ENCODE measurements at regions not wholly inside any gene's neighbourhood (a gene's known extent, or its start where the extent isn't known, plus 50 kb on each side); places are given as distances from the start of the nearest gene placed in this dataset.
"Not testable (repeated sequence)": the region's sequence is repeated elsewhere in the genome, so short reads cannot be mapped to it uniquely, and the experiment has no call there.

DNA sequence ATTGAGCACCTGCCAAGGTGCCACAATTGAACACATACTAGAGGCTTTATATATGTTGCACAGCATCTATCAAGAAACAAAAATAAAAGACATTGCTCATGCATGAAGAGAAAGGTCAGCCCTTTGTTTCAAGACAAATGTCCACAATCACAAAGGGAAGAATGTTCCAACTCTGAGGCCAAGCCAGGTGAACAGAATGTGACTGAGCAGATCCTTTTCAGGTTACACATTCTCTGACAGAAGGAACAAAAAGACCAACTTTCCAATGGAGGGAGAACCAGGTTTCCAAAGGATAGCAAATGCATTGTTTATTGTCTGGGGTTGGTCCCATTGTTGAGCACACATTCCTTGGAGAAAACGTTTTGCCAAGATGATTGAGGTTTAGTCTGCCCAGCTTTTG is 50.2 kb upstream of the FAM174B start:
- Histone ChIP-seq H3K4me3 (no peak overlapping the region), H3K36me3 (no peaks in the 10 kb centered on the region), H3K27me3 (no peaks in the 10 kb centered on the region), H3K9me3 (no peaks in the 10 kb centered on the region)
- DNase-seq = no peak

DNA sequence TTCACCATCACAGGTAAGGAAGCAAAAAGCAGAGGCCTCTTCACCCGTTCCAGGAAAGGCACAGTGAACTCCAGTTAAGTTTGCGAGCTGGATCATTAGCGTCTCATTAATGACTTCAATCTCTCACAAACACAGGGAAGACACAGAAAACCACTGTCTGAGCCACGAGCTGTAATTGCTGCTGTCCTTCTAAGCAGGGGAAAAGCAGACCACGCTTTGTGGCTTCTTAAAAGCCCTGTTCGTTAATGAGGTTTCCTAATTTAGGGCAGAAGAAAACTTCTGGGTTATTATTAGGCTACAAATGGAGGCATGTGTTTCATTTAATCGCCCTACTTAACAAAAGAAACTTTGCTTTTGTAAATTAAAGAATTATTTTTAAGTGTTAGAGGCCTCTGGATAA is 50.6 kb upstream of the FAM174B start:
- no peak overlapping the region for H3K4me3 ChIP-seq
- H3K9me3 ChIP-seq = no peaks in the 10 kb centered on the region
- no peaks in the 10 kb centered on the region for H3K27me3 ChIP-seq
- H3K36me3 ChIP-seq = no peaks in the 10 kb centered on the region
- no peak for DNase-seq

DNA sequence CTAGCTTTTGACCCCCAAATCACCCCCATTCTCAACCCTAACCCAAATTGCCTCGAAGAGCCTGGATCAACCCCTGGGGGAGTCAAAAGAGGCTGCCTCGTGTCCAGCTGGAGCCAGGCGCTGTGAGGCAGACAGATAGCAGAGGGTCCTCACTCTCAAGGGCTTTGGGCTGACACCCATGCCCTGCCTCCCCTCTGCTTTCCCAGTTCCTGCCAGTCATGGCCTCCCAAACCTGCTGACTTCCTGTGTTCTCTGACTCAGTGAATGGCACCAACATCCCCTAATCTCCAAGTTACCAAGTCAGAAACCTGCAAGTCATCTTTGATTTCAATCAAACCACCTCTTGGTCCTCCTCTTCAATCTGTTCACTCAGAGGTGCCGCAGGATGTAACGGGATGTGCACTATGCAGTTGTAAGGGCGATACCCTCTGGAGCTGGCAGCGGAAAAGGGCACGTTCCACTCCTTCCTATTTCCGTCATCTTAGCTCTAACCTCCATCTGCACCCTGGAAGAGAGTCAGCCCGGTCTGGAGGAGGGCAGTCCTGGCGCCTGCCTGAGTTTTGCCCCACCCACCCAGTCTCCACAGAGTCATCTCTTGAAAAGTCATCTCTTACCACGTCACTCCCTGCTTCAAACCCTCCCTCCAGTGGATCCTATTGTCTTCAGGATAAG is 52.4 kb upstream of the FAM174B start:
- Histone ChIP-seq H3K4me3 (no peak overlapping the region), H3K9me3 (no peaks in the 10 kb centered on the region), H3K36me3 (no peaks in the 10 kb centered on the region), H3K27me3 (no peaks in the 10 kb centered on the region)
- no peak for DNase-seq

DNA sequence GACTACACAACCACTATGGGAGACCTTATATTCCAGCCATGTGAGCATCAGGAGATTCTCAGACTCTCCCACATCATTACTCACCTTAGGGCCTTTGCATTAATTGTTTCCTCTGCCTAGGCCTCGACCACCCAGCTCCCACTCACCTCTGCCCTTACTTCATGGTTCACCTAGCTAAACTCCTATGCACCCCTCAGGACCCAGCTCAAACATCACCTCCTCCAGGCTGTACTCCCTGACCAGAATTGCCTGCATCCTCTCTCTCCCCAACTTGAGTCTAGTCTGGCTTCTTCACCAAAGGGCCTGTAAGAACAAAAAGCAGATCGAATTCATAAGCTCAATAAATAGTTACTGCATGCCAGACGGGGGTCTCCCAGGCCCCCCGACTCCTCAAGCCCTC is 53.1 kb upstream of the FAM174B start:
- H3K4me3 ChIP-seq = no peak overlapping the region
- no peak for DNase-seq
- no peaks in the 10 kb centered on the region for H3K27me3 ChIP-seq
- H3K36me3 ChIP-seq = no peaks in the 10 kb centered on the region
- H3K9me3 ChIP-seq = no peaks in the 10 kb centered on the region

DNA sequence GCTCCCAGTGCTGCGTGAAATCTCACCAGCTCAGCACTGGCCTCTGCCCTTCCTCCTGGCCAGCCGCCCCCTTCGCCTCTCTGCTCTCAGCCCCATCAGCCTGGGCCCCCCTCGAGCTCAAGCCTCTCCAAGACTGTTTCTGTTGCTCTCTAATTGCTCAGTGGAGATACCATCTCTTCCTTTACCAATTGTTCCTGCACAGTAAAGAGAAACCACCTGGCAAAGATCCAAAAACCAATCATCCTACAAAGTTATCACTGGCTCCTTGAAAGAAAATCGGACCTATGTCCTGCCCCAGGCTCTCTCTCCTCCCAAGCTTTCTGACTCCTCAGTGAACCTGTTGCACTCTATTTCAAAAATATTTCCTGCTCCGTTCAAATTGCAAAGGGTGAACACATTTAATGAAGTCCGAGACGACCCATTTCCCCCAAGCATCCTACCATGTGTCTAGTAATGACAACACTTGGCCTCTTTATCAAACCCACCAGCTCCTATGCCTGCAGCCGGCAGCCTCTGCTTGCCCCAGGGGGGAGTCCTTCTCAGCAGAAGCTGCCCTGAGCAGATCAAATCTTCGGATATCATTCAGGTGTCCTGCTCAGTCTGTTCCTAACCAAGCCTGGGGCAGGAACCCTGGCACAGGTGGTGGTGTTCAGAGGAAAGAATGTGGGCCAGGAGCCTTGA is 53.7 kb upstream of the FAM174B start:
- H3K36me3 ChIP-seq = no peaks in the 10 kb centered on the region
- H3K4me3 ChIP-seq = no peak overlapping the region
- H3K27me3 ChIP-seq = no peaks in the 10 kb centered on the region
- no peak for DNase-seq
- H3K9me3 ChIP-seq = no peaks in the 10 kb centered on the region

DNA sequence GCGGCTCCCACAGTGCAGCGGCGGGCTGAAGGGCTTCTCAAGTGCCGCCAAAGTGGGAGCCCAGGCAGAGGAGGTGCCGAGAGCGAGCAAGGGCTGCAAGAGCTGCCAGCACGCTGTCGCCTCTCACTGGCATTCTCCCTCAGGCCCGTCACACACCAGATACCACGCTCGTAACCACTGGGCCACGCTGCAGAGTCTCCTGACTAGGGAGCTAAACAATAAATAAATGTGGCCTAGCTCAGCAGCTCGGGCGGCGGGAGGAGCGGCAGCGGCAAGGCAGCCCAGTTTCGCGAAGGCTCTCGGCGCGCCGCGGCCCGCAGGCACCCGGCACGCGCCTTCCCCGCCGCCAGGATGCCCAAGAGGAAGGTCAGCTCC is 55.9 kb upstream of the FAM174B start:
- H3K36me3 ChIP-seq = no peaks in the 10 kb centered on the region
- H3K4me3 ChIP-seq = no peak overlapping the region
- no peak for DNase-seq
- no peaks in the 10 kb centered on the region for H3K27me3 ChIP-seq
- no peaks in the 10 kb centered on the region for H3K9me3 ChIP-seq

DNA sequence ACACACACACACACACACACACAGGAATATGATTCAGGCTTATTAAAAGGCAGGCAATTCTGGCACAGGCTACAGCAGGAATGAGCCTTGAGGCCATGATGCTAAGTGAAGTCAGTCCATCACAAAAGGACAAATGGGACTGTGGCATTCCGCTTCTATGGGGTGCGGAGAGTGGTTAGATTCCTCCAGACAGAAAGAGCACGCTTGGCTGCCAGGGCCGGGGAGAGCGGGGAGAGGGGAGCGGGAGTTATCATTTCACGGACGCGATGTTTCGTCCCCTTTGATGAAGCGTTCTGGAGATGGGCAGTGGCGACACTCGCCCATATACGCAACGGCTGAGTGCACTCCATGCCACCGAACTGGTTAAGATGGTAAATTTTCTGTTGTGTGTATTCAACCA is 58.5 kb upstream of the FAM174B start:
- peak overlapping the region; percentile 50 for H3K4me3 ChIP-seq
- DNase-seq = no peak
- no peaks in the 10 kb centered on the region for H3K27me3 ChIP-seq
- no peaks in the 10 kb centered on the region for H3K36me3 ChIP-seq
- no peaks in the 10 kb centered on the region for H3K9me3 ChIP-seq

DNA sequence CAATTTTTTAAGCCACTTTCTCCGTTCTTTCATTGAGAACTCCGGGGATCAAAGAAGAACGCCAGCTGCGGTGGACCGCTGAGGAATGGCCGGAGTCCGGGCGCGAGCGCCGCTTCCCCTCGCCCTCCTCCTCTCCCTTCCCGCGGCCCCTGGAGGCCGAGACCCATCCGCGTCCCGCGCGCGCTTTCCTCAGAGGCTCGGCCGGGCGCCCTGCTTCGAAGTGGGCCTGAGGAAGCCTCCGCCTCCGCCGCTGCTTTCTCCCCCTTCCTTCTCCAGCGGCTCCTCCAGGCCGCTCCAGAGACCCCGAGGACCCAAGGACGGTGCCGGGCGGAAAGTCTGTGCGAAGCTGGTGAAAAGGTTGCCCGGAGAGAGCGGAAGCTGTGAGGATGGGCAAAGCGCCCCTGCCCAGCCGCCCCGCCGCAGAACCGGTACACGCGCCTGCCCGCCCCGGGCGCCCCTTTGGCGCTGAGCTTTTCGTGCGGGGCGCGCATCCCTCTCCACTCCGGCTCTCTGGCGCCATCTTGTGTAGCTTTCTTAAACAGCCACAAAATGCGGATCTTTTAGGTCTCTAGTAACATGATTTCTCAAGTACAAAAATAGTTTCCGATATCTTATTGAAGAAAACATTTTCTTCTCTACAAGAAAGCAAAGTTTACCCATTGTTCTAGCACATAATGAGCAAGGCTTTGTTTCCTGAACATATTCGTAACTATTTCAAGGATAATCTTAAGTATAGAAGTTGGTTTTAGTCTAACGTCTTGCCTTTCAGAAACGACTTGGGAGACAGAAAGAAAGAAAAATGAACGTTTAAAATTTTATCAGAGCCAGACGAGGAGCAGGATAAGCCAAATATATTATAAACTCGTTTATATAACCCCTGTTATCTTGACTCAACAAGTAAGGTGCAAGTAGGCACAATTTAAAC is 59.2 kb upstream of the FAM174B start:
- H3K9me3 ChIP-seq = no peaks in the 10 kb centered on the region
- H3K4me3 ChIP-seq = peak overlapping the region; percentile 50
- H3K36me3 ChIP-seq = no peaks in the 10 kb centered on the region
- H3K27me3 ChIP-seq = no peaks in the 10 kb centered on the region
- DNase-seq = peak; percentile 72

DNA sequence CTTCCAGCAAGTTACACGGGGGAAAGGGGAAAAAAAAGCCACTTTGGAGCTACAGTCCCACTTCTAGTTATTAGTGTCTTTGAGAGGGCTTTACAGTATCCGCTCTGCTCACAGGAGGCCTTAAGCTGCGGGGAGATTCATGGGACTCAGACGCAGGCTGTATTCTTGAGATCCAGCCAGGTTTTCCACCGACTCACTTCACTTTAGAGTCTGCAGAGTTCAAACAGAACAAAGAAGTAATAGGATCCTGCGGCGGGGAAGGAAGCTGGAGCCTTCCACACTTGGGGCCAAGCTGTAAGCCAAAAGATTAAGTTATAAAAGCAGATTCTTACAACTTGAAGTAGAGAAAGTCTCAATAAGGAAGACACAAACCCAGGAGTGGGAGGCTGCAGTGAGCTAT is 60.2 kb upstream of the FAM174B start:
- Histone ChIP-seq H3K27me3 (no peaks in the 10 kb centered on the region), H3K4me3 (no peak overlapping the region)
- DNase-seq = no peak

DNA sequence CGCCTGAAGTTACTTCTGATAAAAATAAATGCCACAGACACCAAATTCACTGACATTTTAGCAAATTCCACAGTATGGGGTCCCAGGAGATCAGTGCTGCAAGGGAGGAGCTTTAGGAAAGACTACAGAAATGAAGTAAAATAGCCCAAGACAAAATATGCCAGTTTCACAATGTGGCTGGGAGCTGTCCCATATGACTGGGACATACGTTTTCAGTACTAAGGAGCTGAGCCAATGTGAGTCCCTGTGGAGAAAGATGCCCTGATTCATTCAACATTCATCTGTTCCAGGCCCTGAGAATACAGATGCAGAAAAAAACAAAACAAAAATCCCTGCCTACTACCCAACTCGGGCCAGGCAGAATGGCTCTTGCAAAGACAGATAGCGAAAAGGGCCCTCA is 63.4 kb upstream of the FAM174B start:
- Histone ChIP-seq H3K36me3 (no peaks in the 10 kb centered on the region), H3K4me3 (no peak overlapping the region), H3K9me3 (no peaks in the 10 kb centered on the region; the same call in 1 of the 2 replicates), H3K27me3 (no peaks in the 10 kb centered on the region; the same call in 1 of the 2 replicates)
- DNase-seq = no peak

More for the DNA sequence above, 60.2 kb upstream of the FAM174B start:
- Histone ChIP-seq H3K36me3 (no peaks in the 10 kb centered on the region), H3K9me3 (no peaks in the 10 kb centered on the region; the same call in 1 of the 2 replicates)

DNA sequence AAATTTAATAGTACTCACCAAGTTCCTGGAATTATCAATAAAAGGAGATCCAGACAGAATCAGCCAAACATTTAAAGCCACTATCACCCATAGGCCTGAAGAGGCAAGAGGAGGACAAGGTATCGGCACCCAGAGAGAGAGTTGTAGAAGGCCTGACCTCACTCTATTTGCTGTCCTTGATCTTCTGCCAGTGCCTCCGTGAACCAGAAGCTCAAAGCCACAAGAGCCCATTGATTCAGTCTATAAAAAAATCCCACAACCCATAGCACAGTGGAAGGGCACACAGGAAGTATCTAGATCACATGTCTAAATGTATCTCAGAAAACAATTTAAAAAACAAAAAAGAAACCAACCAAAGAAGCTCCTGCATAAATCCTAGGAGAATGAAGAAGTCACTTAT is 68.6 kb upstream of the FAM174B start:
- Histone ChIP-seq H3K36me3 (no peaks in the 10 kb centered on the region), H3K27me3 (no peaks in the 10 kb centered on the region; the same call in 1 of the 2 replicates), H3K4me3 (no peak overlapping the region), H3K9me3 (no peaks in the 10 kb centered on the region; the same call in 1 of the 2 replicates)
- DNase-seq = no peak

DNA sequence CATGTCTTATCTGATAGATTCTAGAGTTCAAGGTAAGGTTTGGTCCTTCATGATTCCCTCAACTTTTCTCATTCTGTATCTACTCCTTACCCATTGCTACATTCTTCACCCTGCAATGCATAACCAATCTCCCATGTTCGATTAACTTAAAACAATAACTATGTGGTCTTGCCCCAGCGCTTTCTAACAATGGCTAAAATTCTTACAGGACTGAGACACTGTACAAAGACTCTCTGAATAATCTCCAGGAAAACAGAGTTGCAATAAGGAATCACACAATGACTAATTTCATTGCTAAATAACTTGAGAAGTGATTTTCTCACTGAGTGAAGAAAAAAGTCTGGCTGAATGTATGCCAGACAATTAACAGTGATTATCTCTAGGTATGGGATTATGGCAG is 69.6 kb upstream of the FAM174B start:
- DNase-seq = no peak
- H3K27me3 ChIP-seq = no peaks in the 10 kb centered on the region; the same call in 1 of the 2 replicates
- no peaks in the 10 kb centered on the region for H3K36me3 ChIP-seq
- no peak overlapping the region for H3K4me3 ChIP-seq
- no peaks in the 10 kb centered on the region; the same call in 1 of the 2 replicates for H3K9me3 ChIP-seq

DNA sequence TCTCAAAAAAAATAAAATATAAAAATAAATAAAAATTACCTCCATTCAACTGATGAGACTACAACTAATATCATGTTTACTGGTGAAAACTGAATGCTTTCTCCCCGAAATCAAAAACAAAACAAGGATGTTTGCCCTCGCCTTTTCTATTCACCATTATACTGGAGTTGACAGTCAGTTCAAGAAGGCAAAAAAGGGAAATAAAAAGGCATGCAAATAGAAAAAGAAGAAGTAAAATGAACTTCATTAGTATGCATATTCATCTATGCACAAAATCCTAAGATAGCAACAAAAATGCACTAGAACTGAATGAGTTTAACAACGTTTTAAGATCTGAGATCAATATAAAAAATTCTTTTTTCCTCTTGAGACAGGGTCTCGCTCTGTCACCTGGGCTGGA is 72.7 kb upstream of the FAM174B start:
- Histone ChIP-seq H3K9me3 (no peaks in the 10 kb centered on the region; the same call in 1 of the 2 replicates), H3K27me3 (no peaks in the 10 kb centered on the region; the same call in 1 of the 2 replicates), H3K4me3 (no peak overlapping the region), H3K36me3 (no peaks in the 10 kb centered on the region)
- no peak for DNase-seq

DNA sequence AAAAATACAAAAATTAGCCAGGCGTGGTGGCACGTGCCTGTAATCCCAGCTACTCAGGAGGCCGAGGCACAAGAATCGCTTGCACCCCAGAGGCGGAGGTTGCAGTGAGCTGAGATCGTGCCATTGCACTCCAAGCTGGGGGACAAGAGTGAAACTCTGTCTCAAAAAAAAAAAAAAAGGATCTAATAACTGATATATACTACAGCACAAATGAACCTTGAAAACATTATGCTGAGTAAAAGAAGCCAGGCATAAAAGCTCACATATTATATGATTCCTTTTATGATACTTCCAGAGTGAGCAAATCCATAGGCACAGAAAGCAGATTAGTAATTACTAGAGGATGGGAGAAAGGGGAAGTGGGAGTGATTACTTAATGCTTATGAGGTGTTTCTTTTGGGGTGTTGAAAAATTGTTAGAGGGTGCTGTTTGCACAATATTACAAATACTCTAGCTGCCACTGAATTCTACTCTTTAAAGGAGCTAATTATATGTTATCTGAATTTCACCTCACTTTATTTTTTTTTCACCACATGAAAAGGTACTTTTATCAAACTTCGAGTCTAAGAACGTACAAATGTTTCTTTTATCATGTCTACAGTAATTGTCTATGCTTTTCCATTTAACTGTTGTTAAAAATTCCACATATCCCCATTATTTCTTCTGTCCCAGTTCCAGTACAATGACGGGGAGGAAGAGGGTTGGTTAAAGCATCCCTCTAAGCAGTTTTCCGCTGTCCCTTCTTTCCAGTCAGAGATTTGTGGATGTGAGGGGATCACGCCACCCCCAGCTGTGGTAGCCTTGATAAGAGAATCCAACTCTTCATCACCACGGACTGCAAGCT is 77.7 kb upstream of the FAM174B start:
- no peak for DNase-seq
- Histone ChIP-seq H3K27me3 (no peaks in the 10 kb centered on the region), H3K4me3 (peak overlapping the region; percentile 38), H3K36me3 (no peaks in the 10 kb centered on the region), H3K9me3 (no peaks in the 10 kb centered on the region)

DNA sequence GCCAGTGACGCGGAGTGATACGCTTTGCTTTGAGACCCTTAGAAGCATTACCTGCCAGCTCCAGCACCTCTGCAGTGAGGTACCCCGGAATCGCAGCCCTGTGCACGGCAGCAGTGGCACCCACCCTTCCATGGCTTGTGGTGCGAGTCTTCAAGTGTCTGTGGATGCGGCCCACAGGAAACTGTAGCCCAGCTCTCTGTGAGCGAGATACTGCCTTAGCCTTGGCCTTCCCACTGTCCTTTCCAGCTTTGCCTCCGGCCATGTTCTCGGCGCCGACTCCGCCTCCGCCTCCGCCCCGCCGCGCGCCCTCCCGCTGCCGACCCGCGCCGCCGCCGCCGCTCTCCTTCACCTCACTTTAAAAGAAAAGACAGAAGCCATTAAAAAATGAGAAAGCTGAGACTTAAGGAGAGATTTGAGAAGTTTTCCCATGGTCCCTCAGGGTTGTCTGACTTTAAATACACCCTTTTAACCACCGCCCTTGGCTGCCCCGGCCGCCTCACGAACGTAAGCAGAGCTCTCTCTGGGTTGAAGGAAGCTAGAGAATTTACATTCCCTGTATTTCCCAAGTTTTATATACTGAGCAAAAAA is 78.5 kb upstream of the FAM174B start:
- no peak for DNase-seq
- H3K4me3 ChIP-seq = peak overlapping the region; percentile 38
- H3K9me3 ChIP-seq = no peaks in the 10 kb centered on the region
- no peaks in the 10 kb centered on the region for H3K27me3 ChIP-seq
- H3K36me3 ChIP-seq = no peaks in the 10 kb centered on the region

DNA sequence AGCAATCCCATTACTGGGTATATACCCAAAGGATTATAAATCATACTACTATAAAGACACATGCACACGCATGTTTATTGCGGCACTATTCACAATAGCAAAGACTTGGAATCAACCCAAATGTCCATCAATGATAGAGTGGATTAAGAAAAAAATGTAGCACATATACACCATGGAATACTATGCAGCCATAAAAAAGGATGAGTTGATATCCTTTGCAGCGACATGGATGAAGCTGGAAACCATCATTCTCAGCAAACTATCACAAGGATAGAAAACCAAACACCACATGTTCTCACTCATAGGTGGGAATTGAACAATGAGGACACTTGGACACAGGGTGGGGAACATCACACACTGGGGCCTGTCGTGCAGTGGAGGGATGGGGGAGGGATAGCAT is 83.7 kb upstream of the FAM174B start:
- not testable (repeated sequence) for H3K27me3 ChIP-seq, H3K9me3 ChIP-seq, H3K4me3 ChIP-seq, H3K36me3 ChIP-seq, DNase-seq
